HL-60 (cell line): ENCODE measurements at regions not wholly inside any gene's neighbourhood (a gene's known extent, or its start where the extent isn't known, plus 50 kb on each side); places are given as distances from the start of the nearest gene placed in this dataset.

Experiments used
- GABPA ChIP-seq: IDR thresholded peaks from 2 replicates; pipeline ENCODE4 v1.6.1; 2012; ENCODE audit warnings: low read depth
- POLR2AphosphoS5 ChIP-seq: IDR thresholded peaks from 2 replicates; pipeline ENCODE4 v1.6.1; 2012; ENCODE audit warnings: low read depth
- TF ChIP-seq, protein P1 (sequence below): IDR thresholded peaks from one replicate; pipeline ENCODE4 v1.5.1; 2011; ENCODE audit warnings: low read length, control low read depth, inconsistent platforms; ENCODE audit not compliant: insufficient read depth
- TF ChIP-seq, protein P2 (sequence below): IDR thresholded peaks from 2 replicates; pipeline ENCODE4 v1.6.1; 2012; ENCODE audit warnings: low read depth; ENCODE audit not compliant: insufficient replicate concordance

GRCh38 chr2:51222106-51222505, 190.2 kb upstream of the NRXN1 start:
- TF ChIP-seq POLR2AphosphoS5 (no peak), GABPA (no peak)
- TF ChIP-seq, protein P1, sequence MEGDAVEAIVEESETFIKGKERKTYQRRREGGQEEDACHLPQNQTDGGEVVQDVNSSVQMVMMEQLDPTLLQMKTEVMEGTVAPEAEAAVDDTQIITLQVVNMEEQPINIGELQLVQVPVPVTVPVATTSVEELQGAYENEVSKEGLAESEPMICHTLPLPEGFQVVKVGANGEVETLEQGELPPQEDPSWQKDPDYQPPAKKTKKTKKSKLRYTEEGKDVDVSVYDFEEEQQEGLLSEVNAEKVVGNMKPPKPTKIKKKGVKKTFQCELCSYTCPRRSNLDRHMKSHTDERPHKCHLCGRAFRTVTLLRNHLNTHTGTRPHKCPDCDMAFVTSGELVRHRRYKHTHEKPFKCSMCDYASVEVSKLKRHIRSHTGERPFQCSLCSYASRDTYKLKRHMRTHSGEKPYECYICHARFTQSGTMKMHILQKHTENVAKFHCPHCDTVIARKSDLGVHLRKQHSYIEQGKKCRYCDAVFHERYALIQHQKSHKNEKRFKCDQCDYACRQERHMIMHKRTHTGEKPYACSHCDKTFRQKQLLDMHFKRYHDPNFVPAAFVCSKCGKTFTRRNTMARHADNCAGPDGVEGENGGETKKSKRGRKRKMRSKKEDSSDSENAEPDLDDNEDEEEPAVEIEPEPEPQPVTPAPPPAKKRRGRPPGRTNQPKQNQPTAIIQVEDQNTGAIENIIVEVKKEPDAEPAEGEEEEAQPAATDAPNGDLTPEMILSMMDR = no peak
- TF ChIP-seq, protein P2, sequence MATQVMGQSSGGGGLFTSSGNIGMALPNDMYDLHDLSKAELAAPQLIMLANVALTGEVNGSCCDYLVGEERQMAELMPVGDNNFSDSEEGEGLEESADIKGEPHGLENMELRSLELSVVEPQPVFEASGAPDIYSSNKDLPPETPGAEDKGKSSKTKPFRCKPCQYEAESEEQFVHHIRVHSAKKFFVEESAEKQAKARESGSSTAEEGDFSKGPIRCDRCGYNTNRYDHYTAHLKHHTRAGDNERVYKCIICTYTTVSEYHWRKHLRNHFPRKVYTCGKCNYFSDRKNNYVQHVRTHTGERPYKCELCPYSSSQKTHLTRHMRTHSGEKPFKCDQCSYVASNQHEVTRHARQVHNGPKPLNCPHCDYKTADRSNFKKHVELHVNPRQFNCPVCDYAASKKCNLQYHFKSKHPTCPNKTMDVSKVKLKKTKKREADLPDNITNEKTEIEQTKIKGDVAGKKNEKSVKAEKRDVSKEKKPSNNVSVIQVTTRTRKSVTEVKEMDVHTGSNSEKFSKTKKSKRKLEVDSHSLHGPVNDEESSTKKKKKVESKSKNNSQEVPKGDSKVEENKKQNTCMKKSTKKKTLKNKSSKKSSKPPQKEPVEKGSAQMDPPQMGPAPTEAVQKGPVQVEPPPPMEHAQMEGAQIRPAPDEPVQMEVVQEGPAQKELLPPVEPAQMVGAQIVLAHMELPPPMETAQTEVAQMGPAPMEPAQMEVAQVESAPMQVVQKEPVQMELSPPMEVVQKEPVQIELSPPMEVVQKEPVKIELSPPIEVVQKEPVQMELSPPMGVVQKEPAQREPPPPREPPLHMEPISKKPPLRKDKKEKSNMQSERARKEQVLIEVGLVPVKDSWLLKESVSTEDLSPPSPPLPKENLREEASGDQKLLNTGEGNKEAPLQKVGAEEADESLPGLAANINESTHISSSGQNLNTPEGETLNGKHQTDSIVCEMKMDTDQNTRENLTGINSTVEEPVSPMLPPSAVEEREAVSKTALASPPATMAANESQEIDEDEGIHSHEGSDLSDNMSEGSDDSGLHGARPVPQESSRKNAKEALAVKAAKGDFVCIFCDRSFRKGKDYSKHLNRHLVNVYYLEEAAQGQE = no peak
